OCI-LY3 (cell line): ENCODE measurements at regions not wholly inside any gene's neighbourhood (a gene's known extent, or its start where the extent isn't known, plus 50 kb on each side); places are given as distances from the start of the nearest gene placed in this dataset.

Experiments used
- H2AFZ ChIP-seq: fragments of 200-600, 300-600 bp; shearing (Covaris generic); 2 replicates; pipeline ENCODE4 v1.6.0; 2014; ENCODE audit warnings: antibody characterized with exemption, low read depth, low read length
- H3K27ac ChIP-seq: fragments of 200-600, 300-600 bp; sonication (generic); 2 replicates; pipeline ENCODE4 v1.5.1; 2014; ENCODE audit warnings: mild to moderate bottlenecking, low read length, moderate library complexity, mixed read lengths
- H3K27me3 ChIP-seq: fragments of 200-600, 300-600 bp; sonication (generic); 2 replicates; pipeline ENCODE4 v1.6.1; 2014; ENCODE audit warnings: low read depth, low read length, mixed read lengths
- H3K36me3 ChIP-seq: fragments of 200-600, 300-600 bp; sonication (generic); replicated peaks from 2 replicates; pipeline ENCODE3; 2014; ENCODE audit warnings: low read depth, low read length, mixed read lengths
- H3K4me1 ChIP-seq: fragments of 300-600, 200-600 bp; sonication (generic); 2 replicates; pipeline ENCODE4 v1.6.1; 2014; ENCODE audit warnings: low read length, mixed read lengths
- H3K4me2 ChIP-seq: fragments of 200-600, 300-600 bp; sonication (generic); 2 replicates; pipeline ENCODE4 v1.6.1; 2014; ENCODE audit warnings: low read length, mixed read lengths
- H3K4me3 ChIP-seq: fragments of 300-600, 200-600 bp; sonication (generic); 2 replicates; pipeline ENCODE4 v1.5.1; 2014; ENCODE audit warnings: antibody characterized with exemption, mild to moderate bottlenecking, low read length, moderate library complexity
- H3K79me2 ChIP-seq: fragments of 300-600, 200-600 bp; shearing (Covaris generic); 2 replicates; pipeline ENCODE4 v1.6.1; 2014; ENCODE audit warnings: mild to moderate bottlenecking, low read length, mixed read lengths
- H3K9ac ChIP-seq: fragments of 300-600, 200-600 bp; shearing (Covaris generic); 2 replicates; pipeline ENCODE4 v1.6.0; 2014; ENCODE audit warnings: mild to moderate bottlenecking, low read length, moderate library complexity
- H3K9me3 ChIP-seq: fragments of 200-600, 300-600 bp; shearing (Covaris generic); 2 replicates; pipeline ENCODE4 v1.6.1; 2014; ENCODE audit warnings: low read length, mixed read lengths; ENCODE audit not compliant: insufficient read depth
- H4K20me1 ChIP-seq: fragments of 200-600, 300-600 bp; sonication (generic); 2 replicates; pipeline ENCODE4 v1.6.1; 2016; ENCODE audit warnings: low read length, mixed read lengths; ENCODE audit not compliant: insufficient read depth
- CTCF ChIP-seq: fragments of 200-600, 300-600 bp; sonication (generic); IDR thresholded peaks from 2 replicates; pipeline ENCODE4 v1.5.1; 2014; ENCODE audit warnings: antibody characterized with exemption, low read length, low read depth
- EZH2phosphoT487 ChIP-seq: fragments of 200-600 bp; shearing (Covaris generic); IDR thresholded peaks from 2 replicates; pipeline ENCODE4 v1.6.1; 2018; ENCODE audit warnings: antibody characterized with exemption, mixed run types, low read depth

- Histone ChIP-seq H3K9me3 (no peaks in the 10 kb centered on the region), H3K4me3 (no peak overlapping the region), H3K36me3 (no peaks in the 10 kb centered on the region), H2AFZ (no peak overlapping the region), H3K9ac (no peak overlapping the region), H3K79me2 (no peaks in the 10 kb centered on the region), H3K4me1 (no peaks in the 10 kb centered on the region), H3K27ac (no peak overlapping the region), H4K20me1 (no peaks in the 10 kb centered on the region), H3K27me3 (no peaks in the 10 kb centered on the region), H3K4me2 (no peak overlapping the region)
- TF ChIP-seq CTCF: no peak
- TF ChIP-seq EZH2phosphoT487: no peak
These were observed 658.4 kb upstream of the NECTIN3 start for GRCh38 chr3:110413266-110413665.

GRCh38 chr3:110413807-110414748, 657.5 kb upstream of the NECTIN3 start:
- H4K20me1 ChIP-seq: no peaks in the 10 kb centered on the region
- H2AFZ ChIP-seq: no peak overlapping the region
- no peak overlapping the region for H3K9ac ChIP-seq
- no peak overlapping the region for H3K27ac ChIP-seq
- no peaks in the 10 kb centered on the region for H3K9me3 ChIP-seq
- H3K27me3 ChIP-seq: no peaks in the 10 kb centered on the region
- H3K4me1 ChIP-seq: no peaks in the 10 kb centered on the region
- no peaks in the 10 kb centered on the region for H3K36me3 ChIP-seq
- no peak overlapping the region for H3K4me3 ChIP-seq
- no peak overlapping the region for H3K4me2 ChIP-seq
- no peaks in the 10 kb centered on the region for H3K79me2 ChIP-seq
- TF ChIP-seq EZH2phosphoT487 (no peak), CTCF (no peak)

- no peak for TF ChIP-seq CTCF
- no peak for TF ChIP-seq EZH2phosphoT487
- Histone ChIP-seq H3K27ac (no peak overlapping the region), H2AFZ (no peak overlapping the region), H3K79me2 (no peaks in the 10 kb centered on the region), H3K4me2 (no peak overlapping the region), H3K9me3 (no peaks in the 10 kb centered on the region), H3K27me3 (no peaks in the 10 kb centered on the region), H4K20me1 (no peaks in the 10 kb centered on the region), H3K36me3 (no peaks in the 10 kb centered on the region), H3K4me1 (no peaks in the 10 kb centered on the region), H3K4me3 (no peak overlapping the region), H3K9ac (no peak overlapping the region)
These were observed 656.8 kb upstream of the NECTIN3 start for GRCh38 chr3:110414855-110415254.

GRCh38 chr3:110419096-110419495, 652.5 kb upstream of the NECTIN3 start:
- Histone ChIP-seq H3K27me3 (no peaks in the 10 kb centered on the region), H2AFZ (no peak overlapping the region), H3K4me2 (no peak overlapping the region), H4K20me1 (no peaks in the 10 kb centered on the region), H3K9ac (no peak overlapping the region), H3K79me2 (no peaks in the 10 kb centered on the region), H3K27ac (no peak overlapping the region), H3K36me3 (no peaks in the 10 kb centered on the region), H3K4me3 (no peak overlapping the region), H3K4me1 (no peaks in the 10 kb centered on the region), H3K9me3 (no peaks in the 10 kb centered on the region)
- no peak for TF ChIP-seq EZH2phosphoT487
- TF ChIP-seq CTCF: no peak
